Hematopoietic multipotent progenitor cell treated with erythropoietin and hydrocortisone succinate and interleukin-3 and kit ligand, for 17 days (in vitro differentiated cells): ENCODE measurements at regions not wholly inside any gene's neighbourhood (a gene's known extent, or its start where the extent isn't known, plus 50 kb on each side); places are given as distances from the start of the nearest gene placed in this dataset.
A peak's percentile ranks its signal among the peaks of the same experiment; 100 is the strongest.

Source experiments
- DNase-seq: peaks from one replicate; pipeline ENCODE4 v3.0.0-alpha.2; 2015; ENCODE audit warnings: low spot score

DNA sequence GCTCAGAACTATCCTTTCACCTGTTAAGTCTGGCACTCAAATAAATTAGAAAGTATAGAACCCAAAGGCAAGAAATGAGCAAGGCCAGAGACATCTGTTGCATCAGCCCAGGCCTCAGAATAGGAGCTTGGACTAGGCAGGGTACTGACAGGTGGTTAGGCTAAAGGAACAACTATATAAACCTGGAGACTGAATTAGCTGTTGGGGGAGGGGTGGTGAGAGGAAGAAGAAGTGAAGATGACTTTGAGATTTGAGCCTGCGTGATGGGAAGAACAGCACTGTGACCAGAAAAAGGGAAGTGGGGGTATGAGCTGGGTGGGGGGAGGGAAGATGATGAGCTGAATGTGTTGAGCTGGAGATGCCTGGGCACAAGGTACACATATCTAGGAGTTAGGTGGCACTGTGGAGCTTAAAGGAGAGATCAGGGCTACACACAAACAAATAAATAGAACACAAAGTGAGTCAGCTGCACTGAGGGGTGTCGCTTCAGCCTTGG, 244.7 kb downstream of the PTEN start:
- no peak for DNase-seq

DNA sequence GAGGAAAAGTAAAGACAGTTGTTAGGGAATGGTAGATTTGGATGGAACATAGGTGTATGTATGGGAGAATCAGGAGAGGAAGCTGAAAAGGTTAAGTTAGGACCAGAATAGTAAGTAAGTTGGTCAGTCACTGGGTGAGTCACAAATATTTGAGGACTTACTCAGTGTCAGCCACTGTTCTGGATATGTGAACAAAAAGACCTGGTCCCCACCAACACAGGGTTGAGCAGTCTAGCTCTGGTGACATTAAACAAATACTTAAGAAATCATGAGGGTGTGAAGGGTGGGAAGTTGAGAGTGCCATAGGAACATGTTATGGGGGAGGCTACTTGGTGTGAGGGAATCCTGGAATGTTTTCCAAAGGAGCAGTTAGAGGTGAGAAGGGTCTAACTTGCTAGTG, 246.9 kb downstream of the PTEN start:
- no peak for DNase-seq

DNA sequence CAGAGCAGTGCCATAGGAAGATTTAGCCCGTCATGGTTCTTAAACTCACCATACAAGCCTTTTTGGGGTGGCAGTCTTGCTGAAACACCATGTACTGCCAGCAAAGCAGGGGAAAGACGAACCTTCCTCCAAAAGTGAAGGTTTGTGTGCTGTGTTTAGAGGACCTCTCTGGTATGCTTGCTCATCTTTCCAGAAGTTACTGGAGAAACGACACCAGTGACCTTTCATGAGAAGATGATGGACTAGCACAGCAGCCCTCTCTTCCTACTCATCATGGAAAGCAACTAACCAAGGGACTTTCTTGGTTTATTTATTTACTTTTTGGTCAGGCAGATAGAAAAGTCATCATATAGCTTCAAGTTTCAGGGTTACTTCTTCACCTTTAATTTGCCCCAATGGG, 247.4 kb downstream of the PTEN start:
- no peak for DNase-seq

DNA sequence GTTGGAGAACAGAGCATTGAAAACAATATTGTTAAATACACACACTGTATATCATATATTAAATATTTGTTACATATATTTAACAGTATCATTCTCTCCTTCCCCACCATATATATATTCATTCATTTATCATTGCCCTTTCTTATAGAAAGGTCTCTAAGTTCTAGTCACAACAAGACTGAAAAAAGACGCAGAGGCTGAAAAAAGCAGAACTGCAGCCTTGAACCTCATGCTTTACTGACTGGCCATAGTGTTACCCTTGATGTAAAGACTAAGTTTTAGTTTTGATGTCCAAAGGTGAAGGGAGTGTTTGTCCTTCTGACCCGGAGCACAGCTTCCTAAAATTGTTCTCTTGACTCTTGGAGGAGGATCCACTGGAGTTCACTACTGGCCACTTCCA, 247.9 kb downstream of the PTEN start:
- DNase-seq, result no peak

DNA sequence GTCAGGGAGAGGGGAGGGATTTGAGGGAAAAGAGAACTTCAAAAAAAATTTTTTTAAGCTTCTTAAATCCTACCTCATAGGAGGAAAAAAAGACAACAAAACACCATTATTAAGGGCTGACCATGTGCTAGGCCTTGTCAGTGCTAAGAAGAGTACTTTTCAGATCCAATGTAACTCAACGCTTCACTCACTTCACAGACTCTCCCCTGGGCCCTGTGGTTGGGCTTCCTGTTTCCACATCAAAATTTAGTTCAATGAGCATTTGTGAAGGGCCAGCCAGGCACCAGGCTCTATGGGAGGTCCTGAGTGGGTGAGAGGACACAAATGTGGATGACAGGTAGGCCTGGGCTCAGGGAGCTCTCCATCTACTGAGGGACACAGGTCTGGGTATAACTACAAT, 249.8 kb downstream of the PTEN start:
- DNase-seq, result no peak

DNA sequence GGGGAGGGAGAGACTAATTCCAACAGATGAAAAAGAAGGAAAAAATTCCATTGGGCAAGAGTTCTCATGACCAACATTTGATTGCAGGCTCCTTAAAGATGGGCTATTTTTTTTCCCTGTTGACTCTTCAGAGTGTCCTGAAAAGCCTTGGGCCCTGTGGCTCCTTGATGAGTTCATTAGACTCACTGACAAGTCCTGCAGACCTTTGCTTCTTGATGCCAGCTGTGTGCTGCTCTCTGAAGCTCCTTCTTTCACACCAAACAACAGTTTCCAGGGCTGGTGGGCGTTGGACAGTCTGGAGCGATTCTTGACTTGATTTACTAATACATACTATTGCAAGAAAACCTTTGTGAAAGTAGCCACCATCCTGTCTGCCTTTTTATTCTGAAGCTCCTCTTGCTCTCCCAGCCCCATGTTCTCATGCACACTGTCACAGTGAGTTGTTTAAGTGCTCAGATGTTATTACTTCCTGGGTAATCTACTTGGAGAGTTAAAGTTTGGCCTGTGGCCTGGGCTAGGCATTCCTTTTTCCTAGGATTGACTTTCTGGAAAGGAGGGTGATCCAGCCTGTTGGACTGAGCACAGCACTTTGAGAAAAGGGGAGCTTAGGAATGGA, 250.3 kb downstream of the PTEN start:
- no peak for DNase-seq

DNA sequence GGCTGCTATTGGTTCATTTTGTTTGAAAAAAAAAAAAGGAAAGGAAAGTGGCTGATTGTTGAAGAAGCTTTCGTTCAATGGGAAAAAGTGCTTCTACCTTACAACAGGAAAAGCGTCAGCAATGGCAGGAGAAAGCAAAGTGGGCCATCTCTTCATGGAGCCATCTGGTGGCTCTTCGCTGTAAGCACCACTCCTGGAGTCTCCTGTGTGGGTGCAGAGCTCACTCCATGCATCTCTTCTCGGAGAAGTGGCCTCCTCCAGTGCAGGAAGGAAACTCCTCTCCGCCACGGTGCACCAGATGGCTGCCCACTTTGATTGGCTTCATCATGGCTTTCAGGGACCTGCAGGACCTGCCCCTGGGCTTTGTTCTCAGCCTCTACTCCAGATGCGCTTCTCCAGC, 250.9 kb downstream of the PTEN start:
- DNase-seq, result peak; percentile 21

DNA sequence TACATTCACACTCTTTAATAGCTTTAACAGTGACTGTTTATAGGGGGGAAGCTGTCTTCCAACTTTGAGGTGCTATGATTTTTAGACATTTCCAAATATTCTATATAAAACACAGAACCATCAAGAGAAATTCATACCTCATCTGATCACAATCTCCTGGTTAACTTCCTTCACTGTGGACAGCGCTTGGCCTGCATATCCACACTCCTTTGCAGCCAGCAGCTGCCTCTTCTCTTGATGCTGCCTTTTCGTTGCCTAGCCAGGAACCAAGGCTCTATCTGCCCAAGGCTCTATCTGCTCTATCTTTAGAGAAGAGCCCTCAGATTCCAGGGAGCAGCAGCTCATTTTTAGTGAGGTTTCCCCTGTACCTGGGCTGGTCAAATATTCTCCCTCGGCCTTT, 252.0 kb downstream of the PTEN start:
- DNase-seq, result no peak

DNA sequence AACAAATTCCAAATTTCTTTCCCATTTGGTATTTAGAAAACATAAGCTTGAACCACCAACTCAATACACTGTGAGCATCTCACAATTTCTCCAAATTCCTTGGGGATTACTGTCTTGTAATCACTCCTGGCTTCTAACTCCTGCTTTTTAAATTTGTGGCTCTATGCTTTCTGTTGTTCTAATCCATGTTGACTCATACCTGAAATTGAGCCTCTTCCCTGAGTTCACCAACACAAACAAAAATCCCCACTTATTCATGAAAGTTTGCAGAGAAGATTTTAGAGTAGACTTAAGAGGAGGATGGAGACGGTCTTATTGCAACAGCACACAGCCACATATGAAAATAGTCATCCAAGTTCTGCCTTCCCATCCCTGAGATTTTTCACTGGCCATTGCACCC, 252.5 kb downstream of the PTEN start:
- no peak for DNase-seq

DNA sequence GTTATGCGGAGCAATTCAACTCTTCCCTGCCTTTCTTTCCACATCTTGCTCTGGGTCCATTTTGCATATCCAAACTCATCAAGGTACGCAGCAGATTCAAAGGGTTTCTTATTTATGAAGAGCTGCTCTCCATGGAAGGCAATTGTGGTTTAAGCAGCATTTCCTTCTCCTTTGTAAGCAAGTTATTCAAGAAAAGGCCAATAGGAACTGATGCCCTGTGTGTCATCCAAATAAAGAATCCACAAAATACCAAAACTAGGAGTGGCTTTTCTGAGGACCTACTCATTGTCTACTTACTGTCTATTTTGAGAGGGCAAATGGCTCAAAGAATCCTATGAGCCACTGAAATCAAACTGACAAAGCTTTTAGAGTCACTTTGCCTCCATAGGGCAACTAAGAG, 253.1 kb downstream of the PTEN start:
- DNase-seq, result no peak

DNA sequence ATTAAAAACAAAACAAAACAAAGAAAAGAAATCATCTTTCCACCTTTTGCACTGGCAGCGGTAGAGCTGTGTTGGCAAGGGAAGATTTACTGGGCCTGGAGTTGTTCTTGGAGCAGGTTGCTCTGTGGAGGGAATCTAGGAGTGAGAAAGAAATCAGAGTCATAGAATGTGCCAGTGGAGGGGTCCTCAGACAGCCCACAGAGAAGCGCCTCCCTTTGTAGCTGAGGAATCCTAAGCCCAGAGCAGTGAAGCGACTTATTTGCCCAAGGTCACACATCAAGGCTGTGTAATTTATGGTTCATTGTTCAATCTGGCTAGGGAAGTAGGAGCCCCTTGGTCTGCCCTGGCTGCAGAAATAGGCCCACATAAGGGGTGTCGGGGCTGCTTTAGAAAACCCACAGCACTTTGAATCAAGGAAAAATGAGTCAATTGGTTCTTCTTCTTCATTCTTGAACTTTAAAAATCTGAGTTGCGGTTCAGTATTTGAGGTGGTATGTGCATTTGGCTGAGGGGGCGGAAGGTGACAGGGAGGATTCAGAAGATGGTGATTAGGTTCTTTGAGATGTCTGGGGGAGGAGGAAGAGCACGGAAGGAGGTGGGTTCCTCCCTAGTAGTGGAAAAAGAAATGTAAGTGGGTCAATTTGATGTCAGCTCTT, 253.7 kb downstream of the PTEN start:
- DNase-seq, result no peak

DNA sequence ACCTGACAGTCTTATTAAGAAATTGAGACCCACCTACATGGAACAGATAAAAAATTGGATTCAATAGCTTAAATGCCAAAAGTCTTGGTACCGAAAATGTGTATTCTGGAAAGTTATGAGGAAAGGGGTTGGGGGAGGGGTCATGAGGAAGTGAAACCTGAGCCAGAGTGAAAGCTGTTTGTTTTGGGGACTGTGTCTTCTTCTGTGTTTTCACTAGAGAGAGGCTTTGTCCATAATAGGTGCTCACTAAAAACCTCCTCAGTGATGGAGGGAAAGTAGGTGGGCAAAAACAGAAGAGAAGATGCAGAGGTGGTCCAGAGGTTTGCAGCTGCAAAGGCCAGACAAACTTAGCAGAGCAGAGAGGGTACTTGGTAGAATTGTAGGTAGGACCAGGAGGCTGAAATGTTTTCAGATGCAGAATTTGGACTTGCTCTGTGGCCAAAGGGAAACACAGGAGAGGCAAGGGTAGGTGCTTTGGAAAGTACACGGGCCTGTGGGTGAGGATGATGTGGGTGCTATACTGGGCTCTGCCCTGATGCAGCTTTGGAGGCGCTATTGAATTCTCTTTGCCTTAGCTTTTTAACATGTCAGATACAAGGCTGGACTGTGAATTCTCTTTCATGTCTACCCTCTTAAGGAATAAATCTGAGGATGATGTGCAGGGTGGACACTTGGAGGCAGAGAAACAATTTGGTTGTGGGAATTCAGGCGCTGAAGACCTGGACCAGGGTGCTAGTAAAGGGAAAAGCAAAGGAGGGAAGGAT, 254.6 kb downstream of the PTEN start:
- no peak for DNase-seq

DNA sequence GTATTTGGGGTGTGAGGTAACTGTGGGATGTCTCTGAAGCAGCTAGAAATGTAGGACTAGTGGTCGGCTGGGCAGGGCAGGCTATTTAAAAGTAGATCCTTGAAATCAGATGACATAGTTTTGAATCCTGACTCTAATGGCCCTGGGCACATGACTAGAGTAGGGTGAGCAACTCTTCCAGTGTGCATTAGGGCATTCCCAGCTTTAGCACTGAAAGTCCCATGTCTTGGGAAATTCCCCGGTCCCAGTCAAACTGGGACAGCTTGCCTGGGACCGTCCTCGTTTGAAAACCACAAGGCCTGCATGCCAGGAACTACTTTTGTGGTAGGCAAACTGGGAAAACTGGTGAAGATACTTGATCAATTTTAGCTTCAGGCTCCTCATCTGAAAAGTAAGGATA, 255.3 kb downstream of the PTEN start:
- no peak for DNase-seq

DNA sequence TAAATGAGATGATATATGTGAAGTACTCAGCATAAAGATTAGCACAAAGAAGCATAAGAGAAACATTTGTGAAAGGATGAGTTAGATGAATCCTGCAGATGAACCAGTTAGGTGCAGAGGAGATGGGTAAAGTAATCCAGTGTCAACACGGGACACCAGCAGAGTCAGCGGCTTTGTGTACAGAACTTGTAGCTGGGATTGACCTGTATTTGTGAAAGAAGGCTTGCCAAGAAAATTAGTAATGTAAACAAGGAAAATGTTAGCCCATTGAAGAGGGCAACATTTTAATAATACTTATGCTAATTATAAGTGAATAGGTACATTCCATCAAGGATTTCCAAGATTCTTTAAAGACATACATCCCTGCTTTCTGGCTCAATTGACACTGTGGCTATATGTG, 255.7 kb downstream of the PTEN start:
- DNase-seq, result no peak

DNA sequence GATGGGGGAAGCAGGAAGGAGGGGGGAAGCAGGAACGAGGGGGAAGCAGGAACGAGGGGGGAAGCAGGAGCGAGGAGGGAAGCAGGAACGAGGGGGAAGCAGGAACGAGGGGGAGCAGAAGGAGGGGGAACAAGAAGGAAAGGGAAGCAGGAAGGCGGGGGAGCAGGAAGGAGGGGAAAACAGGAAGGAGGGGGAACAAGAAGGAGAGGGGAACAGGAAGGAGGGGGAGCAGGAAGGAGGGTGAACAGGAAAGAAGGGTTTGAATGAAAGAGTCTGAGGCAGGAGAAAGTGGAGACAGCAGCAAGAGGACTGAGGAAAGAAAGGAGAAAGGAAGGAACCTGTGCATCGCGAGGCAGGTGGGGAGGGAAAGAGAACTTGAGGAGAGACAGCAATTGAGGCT, 256.6 kb downstream of the PTEN start:
- no peak for DNase-seq

DNA sequence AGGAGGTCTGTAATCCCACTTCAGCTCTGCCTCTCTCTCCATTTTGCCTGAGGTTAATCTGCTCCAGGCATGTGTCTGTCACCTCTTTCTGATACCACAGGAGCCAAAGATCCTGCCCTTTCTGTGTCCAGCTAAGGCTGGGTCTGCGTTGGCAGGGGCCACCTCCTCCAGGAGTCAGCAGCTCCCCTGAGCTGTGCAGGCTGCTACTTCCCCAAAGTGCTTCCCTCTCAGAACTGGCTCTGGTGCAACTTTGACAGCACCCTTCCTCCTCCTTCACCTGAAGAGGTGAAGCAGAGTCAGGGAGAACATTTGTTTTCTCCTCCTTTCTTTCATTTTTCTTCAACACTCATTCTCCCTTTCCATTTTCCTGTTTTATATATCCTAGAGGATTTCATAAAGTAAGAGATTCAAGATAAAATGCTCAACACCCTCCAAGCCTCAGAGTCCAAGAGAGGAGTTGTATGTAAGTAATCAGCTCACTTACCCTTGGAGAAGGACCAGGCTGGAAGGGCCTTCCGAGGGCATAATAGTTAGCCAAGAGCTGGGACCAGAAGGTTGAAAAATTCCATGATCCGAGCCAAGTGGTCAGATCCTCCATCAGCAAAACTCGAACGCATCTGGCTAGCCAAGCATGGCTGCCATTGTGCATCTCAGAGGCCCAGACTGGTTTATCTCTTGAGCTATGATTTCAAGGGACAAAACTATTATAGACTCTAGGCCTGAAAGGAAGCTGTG, 257.3 kb downstream of the PTEN start:
- DNase-seq, result no peak

DNA sequence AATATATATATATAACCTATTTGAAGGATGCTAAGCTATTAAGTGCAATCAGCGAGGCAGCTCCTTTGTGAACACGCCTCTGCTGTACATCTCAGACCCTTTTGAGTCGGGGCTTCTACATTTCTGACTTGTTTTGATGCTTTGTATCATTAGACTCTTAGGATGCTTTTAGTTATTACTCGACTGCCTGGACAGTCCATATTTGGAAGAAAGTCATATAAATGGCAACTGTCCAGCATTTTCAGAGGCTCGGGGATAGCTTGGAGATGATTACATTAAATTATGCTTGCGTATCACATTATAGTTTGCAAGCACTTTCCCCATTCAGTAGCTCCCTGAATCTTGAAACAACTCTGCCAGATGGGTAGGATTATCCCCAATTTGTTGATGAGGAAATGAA, 257.9 kb downstream of the PTEN start:
- no peak for DNase-seq

DNA sequence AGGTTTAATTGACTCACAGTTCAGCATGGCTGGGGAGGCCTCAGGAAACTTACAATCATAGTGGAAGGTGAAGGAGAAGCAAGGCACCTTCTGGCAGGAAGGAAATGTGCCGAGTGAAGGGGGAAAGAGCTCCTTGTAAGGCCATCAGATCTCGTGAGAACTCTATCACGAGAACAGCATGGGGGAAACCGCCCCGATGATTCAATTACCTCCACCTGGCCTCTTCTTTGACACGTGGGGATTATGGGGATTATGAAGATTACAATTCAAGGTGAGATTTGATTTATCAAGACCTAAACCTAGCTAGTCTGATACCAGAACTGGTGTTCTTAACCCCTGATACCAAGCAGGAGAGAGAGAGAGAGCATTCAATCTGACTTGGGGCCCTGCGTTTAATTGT, 258.7 kb downstream of the PTEN start:
- DNase-seq, result no peak

DNA sequence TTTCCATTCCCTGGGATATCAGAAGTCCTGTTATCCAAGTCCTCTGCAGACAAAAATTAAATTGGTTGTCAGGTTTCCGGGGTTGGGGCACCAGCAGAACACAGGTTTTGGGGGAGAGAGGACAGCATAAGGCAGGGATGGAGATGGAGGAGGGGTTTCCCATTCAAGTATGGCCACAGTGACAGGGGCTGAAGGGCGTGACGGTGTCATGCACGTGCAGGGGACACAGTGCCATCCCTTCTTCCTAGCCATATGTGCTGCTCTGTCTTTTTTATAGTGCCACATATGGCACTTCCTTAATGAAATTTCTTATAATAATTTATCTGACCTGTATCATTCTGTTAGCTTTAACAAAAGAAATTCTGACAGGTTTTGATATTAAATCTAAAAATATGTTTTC, 259.2 kb downstream of the PTEN start:
- DNase-seq, result no peak

DNA sequence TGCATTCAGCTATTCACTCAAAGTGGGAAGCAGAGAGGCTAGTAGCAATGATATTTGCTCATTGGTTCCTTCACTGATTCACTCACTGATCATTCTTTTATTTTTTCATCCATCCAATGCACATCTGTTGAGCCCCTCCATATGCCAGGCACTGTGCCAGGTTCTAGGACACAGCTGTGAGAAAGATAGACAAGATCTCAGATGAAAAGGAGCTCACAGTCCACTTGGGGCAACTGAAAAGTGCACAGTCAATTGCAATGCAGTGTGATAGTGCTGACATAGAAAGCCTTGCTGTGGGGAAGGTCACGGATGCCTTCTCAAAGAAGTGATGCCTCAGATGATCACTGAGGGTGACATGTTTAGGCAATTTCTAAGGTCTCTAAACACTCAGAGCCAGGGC, 262.3 kb downstream of the PTEN start:
- no peak for DNase-seq

DNA sequence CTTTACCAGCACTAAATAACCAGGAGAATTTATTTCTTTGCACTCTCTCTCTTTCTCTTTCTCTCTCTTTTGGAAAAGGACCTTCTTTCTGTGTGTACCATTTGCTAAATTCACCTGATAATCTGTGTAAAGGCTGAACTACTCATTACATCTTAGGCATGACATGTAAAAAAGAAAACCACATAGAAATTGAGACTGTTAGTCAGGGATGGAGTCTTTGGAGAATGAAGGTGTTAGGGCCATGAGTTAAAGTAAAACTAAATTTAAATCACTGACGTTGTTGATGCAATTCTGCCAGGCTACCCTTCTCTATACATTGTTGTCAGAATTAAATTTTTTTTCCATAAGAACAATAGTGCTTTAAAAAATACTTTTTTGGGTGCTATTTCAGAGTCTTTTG, 263.3 kb downstream of the PTEN start:
- no peak for DNase-seq

DNA sequence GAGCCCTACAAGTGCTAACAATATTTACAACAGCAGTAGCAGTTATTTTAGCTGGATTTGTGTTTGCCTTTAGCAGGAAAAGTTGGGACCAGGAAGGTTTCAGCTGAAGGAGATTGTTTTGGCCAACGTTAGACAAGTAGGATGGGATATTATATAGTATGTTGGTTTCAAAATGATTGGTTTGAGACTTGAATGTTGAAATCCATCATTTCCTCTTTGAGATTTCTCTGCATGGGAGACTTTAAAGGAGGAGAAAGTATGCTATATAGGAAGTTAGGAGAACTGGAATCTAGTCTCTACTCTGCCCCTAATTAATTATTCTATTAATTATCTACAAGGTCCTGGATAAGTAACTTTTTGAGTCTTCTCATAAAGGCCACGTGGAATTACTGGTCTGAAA, 263.8 kb downstream of the PTEN start:
- no peak for DNase-seq

DNA sequence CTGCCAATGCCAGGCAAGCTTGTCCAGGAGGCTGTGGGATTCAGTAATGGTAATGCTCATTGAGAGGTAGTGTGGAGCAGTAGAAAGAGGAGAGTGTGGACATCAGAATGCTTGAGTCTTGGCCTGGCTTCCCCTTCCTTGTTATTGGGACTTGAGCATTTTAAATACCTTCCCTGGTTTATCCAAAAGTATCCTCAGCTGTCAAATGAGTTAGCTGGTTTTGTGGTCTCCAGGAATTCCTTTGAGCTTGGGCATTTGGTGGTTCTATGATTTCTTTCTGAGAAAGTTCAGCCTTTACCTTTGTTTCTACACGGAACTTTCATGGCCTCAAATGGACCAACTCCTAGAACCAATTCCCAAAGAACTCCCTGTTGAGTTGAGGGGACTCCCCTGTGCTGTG, 264.3 kb downstream of the PTEN start:
- DNase-seq, result no peak
